ENCODE measurements at regions not wholly inside any gene's neighbourhood (a gene's known extent, or its start where the extent isn't known, plus 50 kb on each side); places are given as distances from the start of the nearest gene placed in this dataset.

DNA sequence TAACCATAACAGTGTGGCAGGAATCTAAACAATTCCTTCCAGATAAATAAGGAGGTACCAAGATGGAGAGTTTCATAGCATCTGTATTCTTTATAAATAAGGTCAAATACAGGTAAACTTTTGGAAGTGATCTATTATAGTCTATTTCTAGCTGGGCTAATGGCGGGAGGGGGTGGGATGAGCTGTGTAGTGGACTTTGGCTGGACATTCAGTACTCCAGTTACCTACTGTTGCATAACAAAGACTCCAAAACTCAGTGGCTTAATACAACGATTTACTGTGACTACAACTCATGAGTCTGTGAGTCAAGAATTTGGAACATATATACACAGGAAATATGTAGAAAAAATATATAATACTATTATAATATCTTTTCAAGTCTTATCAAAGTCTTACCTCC lies 496.1 kb downstream of the BCL11B start:
- ChIA-PET POLR2A (no interaction called here), CTCF (no interaction called here)
- TF ChIP-seq, protein P1, sequence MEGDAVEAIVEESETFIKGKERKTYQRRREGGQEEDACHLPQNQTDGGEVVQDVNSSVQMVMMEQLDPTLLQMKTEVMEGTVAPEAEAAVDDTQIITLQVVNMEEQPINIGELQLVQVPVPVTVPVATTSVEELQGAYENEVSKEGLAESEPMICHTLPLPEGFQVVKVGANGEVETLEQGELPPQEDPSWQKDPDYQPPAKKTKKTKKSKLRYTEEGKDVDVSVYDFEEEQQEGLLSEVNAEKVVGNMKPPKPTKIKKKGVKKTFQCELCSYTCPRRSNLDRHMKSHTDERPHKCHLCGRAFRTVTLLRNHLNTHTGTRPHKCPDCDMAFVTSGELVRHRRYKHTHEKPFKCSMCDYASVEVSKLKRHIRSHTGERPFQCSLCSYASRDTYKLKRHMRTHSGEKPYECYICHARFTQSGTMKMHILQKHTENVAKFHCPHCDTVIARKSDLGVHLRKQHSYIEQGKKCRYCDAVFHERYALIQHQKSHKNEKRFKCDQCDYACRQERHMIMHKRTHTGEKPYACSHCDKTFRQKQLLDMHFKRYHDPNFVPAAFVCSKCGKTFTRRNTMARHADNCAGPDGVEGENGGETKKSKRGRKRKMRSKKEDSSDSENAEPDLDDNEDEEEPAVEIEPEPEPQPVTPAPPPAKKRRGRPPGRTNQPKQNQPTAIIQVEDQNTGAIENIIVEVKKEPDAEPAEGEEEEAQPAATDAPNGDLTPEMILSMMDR (IDR thresholded peaks at IDR 0.05; ENCODE audit: low read depth, low read length) = no peak
- H3K27me3 ChIP-seq (ENCODE audit: control insufficient read depth, insufficient read depth, low read length) = no peaks in the 10 kb centered on the region
- no peak overlapping the region for H3K4me3 ChIP-seq (ENCODE audit: low read depth, low read length)
- H3K27ac ChIP-seq (ENCODE audit: low read depth, low read length) = no peak overlapping the region
- peaks cover 17% of the 10 kb centered on the region; the same call in 1 of the 2 replicates for H3K9me3 ChIP-seq (ENCODE audit: control insufficient read depth, insufficient read depth, low read length)
- DNase-seq (ENCODE audit: low read depth, low spot score) = no peak

DNA sequence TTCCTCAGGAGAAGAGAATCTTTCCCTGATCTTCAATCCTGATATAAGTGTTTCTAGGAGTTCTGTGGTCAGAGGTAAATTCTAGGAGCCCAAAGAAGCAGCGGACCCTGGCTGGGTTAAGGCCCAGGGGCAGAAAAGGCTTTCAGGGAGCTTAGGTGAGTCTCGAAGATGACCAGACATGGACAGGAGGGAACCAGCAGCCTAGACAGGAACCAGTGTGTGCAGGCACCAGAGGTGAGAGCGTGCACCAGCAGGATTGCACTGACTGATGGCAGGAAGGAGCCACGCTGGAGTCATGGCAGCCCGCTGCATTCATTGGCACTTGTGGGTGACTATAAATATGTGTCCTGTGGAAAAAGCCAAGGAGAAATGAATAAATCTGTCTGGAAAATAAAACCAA lies 489.9 kb downstream of the BCL11B start:
- no peak for DNase-seq (ENCODE audit: low read depth, low spot score)
- POLR2A ChIA-PET = no interaction called here
- no peak overlapping the region for H3K4me3 ChIP-seq (ENCODE audit: low read depth, low read length)
- TF ChIP-seq, protein P1 (IDR thresholded peaks at IDR 0.05; ENCODE audit: low read depth, low read length) = no peak
- no peaks in the 10 kb centered on the region for H3K27me3 ChIP-seq (ENCODE audit: control insufficient read depth, insufficient read depth, low read length)
- peaks cover 22% of the 10 kb centered on the region for H3K9me3 ChIP-seq (ENCODE audit: control insufficient read depth, insufficient read depth, low read length)
- no peak overlapping the region for H3K27ac ChIP-seq (ENCODE audit: low read depth, low read length)
- CTCF ChIA-PET = no interaction called here

GRCh38 chr14:98785578-98785977 lies 486.4 kb downstream of the BCL11B start:
- DNase-seq (ENCODE audit: low read depth, low spot score) = no peak
- Histone ChIP-seq H3K4me3 (ENCODE audit: low read depth, low read length) (no peak overlapping the region), H3K9me3 (ENCODE audit: control insufficient read depth, insufficient read depth, low read length) (peaks cover 40% of the 10 kb centered on the region), H3K27me3 (ENCODE audit: control insufficient read depth, insufficient read depth, low read length) (no peaks in the 10 kb centered on the region), H3K27ac (ENCODE audit: low read depth, low read length) (no peak overlapping the region)
- ChIA-PET CTCF (no interaction called here), POLR2A (no interaction called here)
- TF ChIP-seq, protein P1 (IDR thresholded peaks at IDR 0.05; ENCODE audit: low read depth, low read length) = no peak

GRCh38 chr14:98786456-98786855 lies 485.5 kb downstream of the BCL11B start:
- Histone ChIP-seq H3K27ac (ENCODE audit: low read depth, low read length) (no peak overlapping the region), H3K27me3 (ENCODE audit: control insufficient read depth, insufficient read depth, low read length) (no peaks in the 10 kb centered on the region), H3K9me3 (ENCODE audit: control insufficient read depth, insufficient read depth, low read length) (peaks cover 44% of the 10 kb centered on the region), H3K4me3 (ENCODE audit: low read depth, low read length) (no peak overlapping the region)
- CTCF ChIA-PET = no interaction called here
- POLR2A ChIA-PET = no interaction called here
- DNase-seq (ENCODE audit: low read depth, low spot score) = no peak
- TF ChIP-seq, protein P1 (IDR thresholded peaks at IDR 0.05; ENCODE audit: low read depth, low read length) = no peak

DNA sequence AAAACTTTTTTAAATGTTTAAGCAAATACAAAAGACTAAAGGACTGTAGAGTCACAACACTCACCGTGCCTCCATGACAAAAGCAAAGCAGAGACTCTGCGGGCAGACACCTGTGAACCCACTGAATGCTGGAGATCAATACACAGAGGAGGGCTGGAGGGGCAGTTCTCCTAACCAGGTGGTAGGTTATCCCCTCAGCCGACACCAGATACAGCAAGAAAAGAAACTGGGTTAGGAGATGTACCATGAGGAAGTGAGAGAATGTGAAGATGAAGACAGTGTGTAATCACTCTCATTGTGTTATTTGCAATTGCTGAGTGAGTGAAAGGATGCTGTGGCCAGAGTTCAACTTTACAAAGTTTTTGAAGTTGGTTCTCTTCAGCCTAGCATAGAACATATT lies 480.3 kb downstream of the BCL11B start:
- no peak overlapping the region for H3K27ac ChIP-seq (ENCODE audit: low read depth, low read length)
- DNase-seq (ENCODE audit: low read depth, low spot score) = no peak
- H3K27me3 ChIP-seq (ENCODE audit: control insufficient read depth, insufficient read depth, low read length) = no peaks in the 10 kb centered on the region
- POLR2A ChIA-PET = no interaction called here
- H3K9me3 ChIP-seq (ENCODE audit: control insufficient read depth, insufficient read depth, low read length) = peaks cover 48% of the 10 kb centered on the region
- H3K4me3 ChIP-seq (ENCODE audit: low read depth, low read length) = no peak overlapping the region
- TF ChIP-seq, protein P1 (IDR thresholded peaks at IDR 0.05; ENCODE audit: low read depth, low read length) = no peak
- CTCF ChIA-PET = no interaction called here

Measured in AG04450 (cell line).